Transverse colon (tissue), 3 donors: ENCODE measurements at regions not wholly inside any gene's neighbourhood (a gene's known extent, or its start where the extent isn't known, plus 50 kb on each side); places are given as distances from the start of the nearest gene placed in this dataset.
"Not testable (repeated sequence)": the region's sequence is repeated elsewhere in the genome, so short reads cannot be mapped to it uniquely, and the experiment has no call there.

ENCODE experiments used
- POLR2A ChIP-seq: fragments of 450-650 bp; IDR thresholded peaks from one replicate; pipeline ENCODE4 v1.6.1; 2016; ENCODE audit warnings: antibody characterized with exemption, mild to moderate bottlenecking, moderate library complexity
- TF ChIP-seq, protein P1 (sequence below), 5 experiments: fragments of 200-600 bp in 3 of 5; fragments of 450-650 bp in 2 of 5; sonication (generic) in 3 of 5; IDR thresholded peaks; 1 replicate in 2 of 5; 2 replicates in 3 of 5; pipeline ENCODE4 v1.5.1; 2016 to 2017; ENCODE audit warnings: antibody characterized with exemption in 5 of 5, inconsistent platforms in 3 of 5, mild to moderate bottlenecking in 2 of 5, moderate library complexity in 1 of 5

DNA sequence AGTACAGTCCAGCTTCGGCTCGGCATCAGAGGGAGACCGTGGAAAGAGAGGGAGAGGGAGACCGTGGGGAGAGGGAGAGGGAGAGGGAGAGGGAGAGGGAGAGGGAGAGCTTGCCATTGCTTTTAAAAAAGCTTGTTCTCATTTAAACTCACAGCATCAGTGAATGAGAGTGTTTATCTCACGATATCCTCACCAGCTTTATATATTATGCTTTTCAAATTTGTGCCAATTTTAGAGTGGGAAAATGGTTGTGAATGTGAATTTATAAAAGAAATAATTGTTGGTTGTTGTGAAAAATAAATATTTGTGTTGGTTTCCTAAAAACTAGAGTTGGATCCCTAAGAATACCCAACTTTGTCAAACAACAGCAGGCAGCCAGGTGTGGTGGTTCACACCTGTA is 170.1 kb downstream of the NRN1 start:
- TF ChIP-seq, protein P1, sequence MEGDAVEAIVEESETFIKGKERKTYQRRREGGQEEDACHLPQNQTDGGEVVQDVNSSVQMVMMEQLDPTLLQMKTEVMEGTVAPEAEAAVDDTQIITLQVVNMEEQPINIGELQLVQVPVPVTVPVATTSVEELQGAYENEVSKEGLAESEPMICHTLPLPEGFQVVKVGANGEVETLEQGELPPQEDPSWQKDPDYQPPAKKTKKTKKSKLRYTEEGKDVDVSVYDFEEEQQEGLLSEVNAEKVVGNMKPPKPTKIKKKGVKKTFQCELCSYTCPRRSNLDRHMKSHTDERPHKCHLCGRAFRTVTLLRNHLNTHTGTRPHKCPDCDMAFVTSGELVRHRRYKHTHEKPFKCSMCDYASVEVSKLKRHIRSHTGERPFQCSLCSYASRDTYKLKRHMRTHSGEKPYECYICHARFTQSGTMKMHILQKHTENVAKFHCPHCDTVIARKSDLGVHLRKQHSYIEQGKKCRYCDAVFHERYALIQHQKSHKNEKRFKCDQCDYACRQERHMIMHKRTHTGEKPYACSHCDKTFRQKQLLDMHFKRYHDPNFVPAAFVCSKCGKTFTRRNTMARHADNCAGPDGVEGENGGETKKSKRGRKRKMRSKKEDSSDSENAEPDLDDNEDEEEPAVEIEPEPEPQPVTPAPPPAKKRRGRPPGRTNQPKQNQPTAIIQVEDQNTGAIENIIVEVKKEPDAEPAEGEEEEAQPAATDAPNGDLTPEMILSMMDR (IDR thresholded peaks at IDR 0.05): not testable (repeated sequence)
- not testable (repeated sequence) for TF ChIP-seq POLR2A
